ENCODE measurements at regions not wholly inside any gene's neighbourhood (a gene's known extent, or its start where the extent isn't known, plus 50 kb on each side); places are given as distances from the start of the nearest gene placed in this dataset.

GRCh38 chr16:79811541-79811940 is 211.0 kb upstream of the MAF start:
- POLR2A ChIA-PET: no interaction called here
- H3K36me3 ChIP-seq (ENCODE audit: control insufficient read depth in 2 of 2, extremely low read depth in 1 of 2, insufficient read depth in 2 of 2, low read length in 2 of 2): no peaks in the 10 kb centered on the region
- BruUV-seq (replicated peaks): no TSS peak
- CTCF ChIA-PET: no interaction called here
- H4K20me1 ChIP-seq (replicated peaks; ENCODE audit: control insufficient read depth, extremely low read depth, insufficient read depth, low read length): no peaks in the 10 kb centered on the region
- TF ChIP-seq CTCF (IDR thresholded peaks at IDR 0.05; ENCODE audit: extremely low read depth in 1 of 2, insufficient read depth in 1 of 2, low read depth in 1 of 2, low read length in 2 of 2) (no peak), MAX (IDR thresholded peaks at IDR 0.05; ENCODE audit: insufficient read depth, insufficient read length) (no peak), GATA2 (IDR thresholded peaks at IDR 0.05; ENCODE audit: insufficient read depth, insufficient read length, low read depth, low read length) (no peak), MYC (IDR thresholded peaks at IDR 0.05; ENCODE audit: low read depth, low read length) (no peak), FOS (IDR thresholded peaks at IDR 0.05; ENCODE audit: borderline replicate concordance, insufficient read depth, low read length) (no peak), JUN (IDR thresholded peaks at IDR 0.05; ENCODE audit: borderline replicate concordance, insufficient read depth, insufficient read length, low read depth) (no peak), POLR2AphosphoS5 (IDR thresholded peaks at IDR 0.05; ENCODE audit: insufficient read depth, low read depth, low read length) (no peak), EZH2 (IDR thresholded peaks at IDR 0.05; ENCODE audit: borderline replicate concordance, low read depth, low read length, severe bottlenecking) (no peak), POLR2A (IDR thresholded peaks at IDR 0.05; ENCODE audit: low read depth, low read length) (no peak)
- no peaks in the 10 kb centered on the region for H3K79me2 ChIP-seq (ENCODE audit: control insufficient read depth, insufficient read depth, low read length)
- H3K4me2 ChIP-seq (ENCODE audit: insufficient read depth, low read length): no peak overlapping the region
- dilution Hi-C loops (cut with MboI; ENCODE audit: extremely low pct_ligation_motif_present, low sequenced_read_pairs): no loop called here
- H2AFZ ChIP-seq (ENCODE audit: low read depth, low read length): no peak overlapping the region
- H3K4me1 ChIP-seq (ENCODE audit: control insufficient read depth, extremely low read depth, insufficient read depth, low read length): no peaks in the 10 kb centered on the region
- intact Hi-C loops (cut with micrococcal nuclease): no loop called here
- H3K27me3 ChIP-seq (ENCODE audit: control insufficient read depth in 2 of 2, insufficient read depth in 2 of 2, low read length in 2 of 2): no peaks in the 10 kb centered on the region
- H3K9me1 ChIP-seq (replicated peaks; ENCODE audit: control insufficient read depth, extremely low read depth, insufficient read depth, low read length): no peaks in the 10 kb centered on the region
- FAIRE-seq (no peak), DNase-seq (ENCODE audit: low read depth, low spot score) (no peak)
- H3K4me3 ChIP-seq (replicated peaks in 1 of 3; ENCODE audit: insufficient read depth in 1 of 3, low read depth in 1 of 3, low read length in 3 of 3): no peak overlapping the region
- no peak overlapping the region for H3K27ac ChIP-seq (ENCODE audit: insufficient read depth, low read depth, low read length)
- H3K9ac ChIP-seq (replicated peaks; ENCODE audit: extremely low read depth, insufficient read depth, low read length): no peak overlapping the region
- H3K9me3 ChIP-seq (replicated peaks; ENCODE audit: control insufficient read depth, insufficient read depth, low read length): peaks cover 3% of the 10 kb centered on the region

All from endothelial cell of umbilical vein (primary cell).